ENCODE measurements at regions not wholly inside any gene's neighbourhood (a gene's known extent, or its start where the extent isn't known, plus 50 kb on each side); places are given as distances from the start of the nearest gene placed in this dataset.

DNA sequence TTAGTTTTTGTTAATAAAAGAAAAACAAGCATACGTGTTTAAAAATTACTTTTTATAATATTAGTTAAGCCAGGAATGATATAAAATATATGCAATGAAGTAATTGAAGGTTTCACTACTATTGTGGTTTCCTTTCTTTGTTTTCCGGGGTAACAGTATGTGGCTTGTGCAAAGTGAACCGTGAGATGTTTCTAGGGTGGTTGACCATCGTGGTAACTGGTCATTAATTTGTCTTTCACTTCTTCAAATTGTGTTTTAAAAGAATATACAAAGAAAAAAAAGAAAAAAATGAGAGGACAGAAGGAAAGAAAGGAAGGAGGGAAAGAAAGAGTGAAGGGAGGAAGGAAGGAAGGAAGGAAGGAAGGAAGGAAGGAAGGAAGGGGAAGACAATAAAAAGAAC lies 330.1 kb upstream of the CPXCR1 start:
- no peak for DNase-seq (ENCODE audit: low spot score)

DNA sequence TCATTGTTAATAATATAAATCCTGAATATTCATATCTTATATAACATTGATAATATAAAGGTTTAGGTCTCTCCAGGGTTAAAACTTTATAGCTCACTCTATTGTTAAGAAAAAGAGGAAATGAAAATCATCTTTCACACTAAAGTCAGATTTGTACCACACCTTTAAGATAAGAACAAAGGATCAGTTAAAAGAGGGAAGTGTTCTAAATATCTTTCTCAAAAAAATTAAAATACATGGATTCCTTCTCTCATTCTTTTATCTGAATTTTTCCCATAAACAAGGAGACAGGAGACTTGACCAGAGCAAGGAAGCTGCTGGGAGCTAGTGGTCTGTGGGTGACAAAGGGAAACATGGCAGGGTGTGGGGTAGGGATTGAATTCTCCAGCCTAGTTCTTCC lies 323.0 kb upstream of the CPXCR1 start:
- no peak for DNase-seq (ENCODE audit: low spot score)

DNA sequence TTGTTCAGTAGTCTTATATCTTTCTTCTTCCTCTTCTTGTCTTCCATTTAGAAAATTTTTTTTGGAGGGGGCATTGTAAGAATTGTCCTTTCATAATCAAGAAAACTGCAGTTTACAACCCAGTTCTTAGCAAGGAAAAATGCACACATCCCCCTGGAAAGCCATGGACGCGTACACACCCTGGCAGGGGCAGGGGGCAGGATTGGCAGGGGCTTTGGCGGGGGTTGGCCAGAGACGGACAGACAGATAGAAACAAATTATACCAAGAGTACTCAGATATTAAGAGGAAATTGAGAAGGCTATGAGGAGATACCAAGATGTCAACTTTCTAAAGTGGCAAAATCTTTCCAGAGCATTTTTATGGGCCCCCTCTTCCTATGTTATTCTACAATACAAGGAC lies 322.5 kb upstream of the CPXCR1 start:
- DNase-seq (ENCODE audit: low spot score), result no peak

DNA sequence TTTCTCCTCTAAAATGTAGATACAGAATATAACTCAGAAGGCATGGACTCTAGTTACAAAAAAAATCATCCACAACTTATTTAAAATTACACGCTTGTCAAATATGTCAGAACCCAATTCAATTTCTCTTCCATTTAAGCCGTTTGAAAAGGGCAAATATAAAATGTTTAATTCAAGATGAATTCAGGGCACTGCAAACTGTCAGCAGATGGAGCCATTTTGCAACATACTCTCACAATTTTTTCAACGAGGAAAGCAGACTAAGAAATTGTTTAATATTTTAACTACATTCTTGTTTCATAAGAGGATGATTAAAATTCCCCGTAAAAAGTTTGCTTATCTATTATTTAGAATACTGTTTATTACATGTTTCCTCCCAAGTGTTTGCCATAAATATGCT lies 321.3 kb upstream of the CPXCR1 start:
- no peak for DNase-seq (ENCODE audit: low spot score)

DNA sequence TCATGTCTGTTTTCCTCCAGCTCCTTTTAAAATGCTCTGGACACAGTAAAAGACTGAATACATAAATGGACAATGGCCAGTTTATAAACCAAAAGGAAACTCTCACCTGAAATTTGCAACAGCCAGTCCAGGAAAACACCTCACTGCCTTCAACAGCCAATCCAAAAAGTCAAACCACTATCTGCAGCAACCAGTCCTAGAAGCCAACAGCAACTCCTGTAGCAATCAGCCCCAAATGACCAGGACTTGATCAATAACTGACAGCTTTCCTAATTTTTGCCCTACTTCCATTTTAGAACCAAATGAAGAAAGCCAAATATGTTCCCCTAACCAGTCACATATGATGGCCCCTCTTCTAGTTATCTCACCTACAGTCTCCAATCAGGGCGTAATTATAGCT lies 309.5 kb upstream of the CPXCR1 start:
- DNase-seq (ENCODE audit: low spot score), result no peak

DNA sequence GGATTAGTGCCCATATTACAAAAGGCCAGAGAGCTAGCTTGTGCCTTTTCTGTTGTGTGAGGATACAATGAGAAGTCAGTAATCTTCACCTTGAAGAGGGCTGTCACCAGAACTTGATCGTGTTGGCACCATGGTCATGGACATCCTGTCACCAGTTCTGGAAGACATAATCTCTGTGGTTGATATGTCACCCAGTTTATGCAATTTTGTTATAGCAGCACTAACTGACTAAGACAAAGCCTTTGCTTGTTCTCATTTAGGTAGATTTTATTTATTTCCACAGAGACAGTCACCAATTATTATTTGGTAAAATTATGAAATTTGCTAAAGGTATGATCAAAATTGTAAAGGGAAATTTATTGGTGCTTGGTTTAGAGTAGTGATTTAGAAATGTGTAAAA lies 308.8 kb upstream of the CPXCR1 start:
- DNase-seq (ENCODE audit: low spot score), result no peak

DNA sequence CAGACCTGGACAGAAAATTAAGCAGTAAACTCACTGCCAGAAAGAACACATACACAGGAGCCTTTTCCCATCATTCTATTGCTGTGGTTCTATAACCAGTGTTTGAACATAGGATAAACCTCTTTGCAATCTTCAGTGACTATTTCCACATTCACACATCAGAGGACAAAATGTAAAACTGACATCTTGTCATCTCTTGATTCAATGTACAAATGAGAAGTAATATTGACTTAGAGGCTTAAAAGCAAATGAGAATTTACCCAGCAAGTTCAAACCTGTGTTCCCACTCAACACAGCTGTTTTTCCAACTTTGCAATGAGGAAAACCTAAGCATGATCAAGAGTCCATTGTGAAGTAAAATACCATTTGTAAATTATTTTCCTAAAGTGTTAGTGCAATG lies 307.1 kb upstream of the CPXCR1 start:
- no peak for DNase-seq (ENCODE audit: low spot score)
